Lower leg skin (tissue), 4 donors: ENCODE measurements at regions not wholly inside any gene's neighbourhood (a gene's known extent, or its start where the extent isn't known, plus 50 kb on each side); places are given as distances from the start of the nearest gene placed in this dataset.

Experiments used
- DNase-seq, 2 donors: peaks; one replicate each; pipeline ENCODE4 v3.0.0-alpha.2; 2019; ENCODE audit warnings: low spot score in 2 of 2
- H3K4me3 ChIP-seq: fragments of 200-600 bp; sonication (generic); 2 replicates; pipeline ENCODE4 v1.5.1; 2017; ENCODE audit warnings: mild to moderate bottlenecking, low read depth; ENCODE audit not compliant: poor library complexity, severe bottlenecking
- POLR2A ChIP-seq, 2 donors: fragments of 450-650 bp; IDR thresholded peaks; one replicate each; pipeline ENCODE4 v1.6.1; 2016 to 2017; ENCODE audit warnings: antibody characterized with exemption in 2 of 2, mild to moderate bottlenecking in 1 of 2, moderate library complexity in 1 of 2
- WGBS, 2 donors: methylation state at CpG; one replicate each; pipeline ENCODE4 v1.1.5; 2018; 5-methylcytosine and 5-hydroxymethylcytosine counted together
- intact Hi-C: fragments of 100-400 bp; cut with DNase I; formaldehyde crosslinking; loops from one replicate; pipeline ENCODE4 v1.15.0; 2023; ENCODE audit warnings: low total_unique reads
- TF ChIP-seq, protein P1 (sequence below), 3 donors: fragments of 450-650 bp; IDR thresholded peaks; one replicate each; pipeline ENCODE4 v1.5.1; 2016; ENCODE audit warnings: antibody characterized with exemption in 3 of 3, mild to moderate bottlenecking in 3 of 3, moderate library complexity in 2 of 3

DNA sequence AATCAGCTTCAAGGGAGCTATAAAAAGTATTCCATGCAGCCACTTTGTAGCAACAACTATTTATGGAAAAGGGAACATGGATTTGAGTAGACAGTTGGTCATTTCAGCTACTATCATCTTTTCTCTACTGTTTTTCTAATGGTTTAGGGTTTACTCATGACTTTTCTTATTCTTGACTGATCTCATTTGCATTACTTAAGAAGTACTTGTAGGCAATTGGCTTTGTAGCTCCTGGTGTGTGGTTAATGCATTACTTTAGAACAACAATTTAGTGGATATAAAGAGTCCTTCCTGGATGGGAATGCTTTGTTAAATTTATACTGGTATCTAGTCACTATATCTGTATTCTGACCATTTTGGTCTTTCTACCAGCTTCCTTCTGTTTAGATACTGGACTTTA is 59.8 kb upstream of the NTRK2 start:
- no peak for TF ChIP-seq POLR2A (IDR thresholded peaks at IDR 0.05)
- no peak overlapping the region for H3K4me3 ChIP-seq
- DNase-seq: no peak
- intact Hi-C loops: no loop called here

DNA sequence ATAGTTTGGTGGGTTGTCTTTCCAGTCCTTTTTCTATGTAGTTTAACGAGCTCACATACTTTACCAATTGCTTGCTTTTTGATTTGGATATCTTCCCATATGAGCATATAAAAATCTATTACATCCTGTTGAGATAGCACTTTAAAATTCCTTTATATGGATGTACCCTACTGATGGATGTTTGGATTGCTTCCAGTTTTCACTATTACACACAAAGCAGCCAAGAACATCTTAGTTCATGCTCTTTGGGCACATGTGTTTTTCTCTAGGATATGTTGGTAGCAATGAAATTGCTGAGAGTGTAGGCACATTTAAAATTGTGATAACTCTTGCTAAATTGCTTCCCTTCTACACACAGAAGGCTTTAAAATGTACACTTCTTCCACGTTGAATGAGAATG is 56.1 kb upstream of the NTRK2 start:
- WGBS, 2 donors: 63 to 73% methylated on average over 2 of the region's 2 CpGs

DNA sequence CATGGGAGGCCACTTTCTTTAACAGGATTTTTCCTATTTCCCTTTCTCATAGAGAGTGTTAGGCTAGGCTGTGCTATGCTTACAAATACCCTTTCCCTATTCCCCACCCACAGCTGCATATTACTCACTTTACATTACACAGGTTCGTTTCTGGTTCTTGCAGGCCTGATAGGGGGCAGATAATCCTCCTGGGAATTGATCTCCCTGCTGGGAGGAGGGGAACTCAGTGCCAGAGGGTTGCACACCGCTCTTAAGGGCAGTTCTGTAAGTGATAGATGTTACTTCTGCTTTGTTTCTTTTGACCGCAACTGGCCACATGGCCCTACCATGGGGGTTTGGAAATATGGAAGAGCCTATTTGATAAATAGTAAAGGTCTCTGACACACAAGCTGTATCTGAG is 54.0 kb upstream of the NTRK2 start:
- intact Hi-C loops: no loop called here
- 75% methylated on average over 3 of the region's 3 CpGs for WGBS, 2 donors

More for the DNA sequence above, 56.1 kb upstream of the NTRK2 start:
- no peak for TF ChIP-seq POLR2A (IDR thresholded peaks at IDR 0.05)
- TF ChIP-seq, protein P1, sequence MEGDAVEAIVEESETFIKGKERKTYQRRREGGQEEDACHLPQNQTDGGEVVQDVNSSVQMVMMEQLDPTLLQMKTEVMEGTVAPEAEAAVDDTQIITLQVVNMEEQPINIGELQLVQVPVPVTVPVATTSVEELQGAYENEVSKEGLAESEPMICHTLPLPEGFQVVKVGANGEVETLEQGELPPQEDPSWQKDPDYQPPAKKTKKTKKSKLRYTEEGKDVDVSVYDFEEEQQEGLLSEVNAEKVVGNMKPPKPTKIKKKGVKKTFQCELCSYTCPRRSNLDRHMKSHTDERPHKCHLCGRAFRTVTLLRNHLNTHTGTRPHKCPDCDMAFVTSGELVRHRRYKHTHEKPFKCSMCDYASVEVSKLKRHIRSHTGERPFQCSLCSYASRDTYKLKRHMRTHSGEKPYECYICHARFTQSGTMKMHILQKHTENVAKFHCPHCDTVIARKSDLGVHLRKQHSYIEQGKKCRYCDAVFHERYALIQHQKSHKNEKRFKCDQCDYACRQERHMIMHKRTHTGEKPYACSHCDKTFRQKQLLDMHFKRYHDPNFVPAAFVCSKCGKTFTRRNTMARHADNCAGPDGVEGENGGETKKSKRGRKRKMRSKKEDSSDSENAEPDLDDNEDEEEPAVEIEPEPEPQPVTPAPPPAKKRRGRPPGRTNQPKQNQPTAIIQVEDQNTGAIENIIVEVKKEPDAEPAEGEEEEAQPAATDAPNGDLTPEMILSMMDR (IDR thresholded peaks at IDR 0.05): no peak
- intact Hi-C loops: no loop called here
- no peak for DNase-seq
- H3K4me3 ChIP-seq: no peak overlapping the region

DNA sequence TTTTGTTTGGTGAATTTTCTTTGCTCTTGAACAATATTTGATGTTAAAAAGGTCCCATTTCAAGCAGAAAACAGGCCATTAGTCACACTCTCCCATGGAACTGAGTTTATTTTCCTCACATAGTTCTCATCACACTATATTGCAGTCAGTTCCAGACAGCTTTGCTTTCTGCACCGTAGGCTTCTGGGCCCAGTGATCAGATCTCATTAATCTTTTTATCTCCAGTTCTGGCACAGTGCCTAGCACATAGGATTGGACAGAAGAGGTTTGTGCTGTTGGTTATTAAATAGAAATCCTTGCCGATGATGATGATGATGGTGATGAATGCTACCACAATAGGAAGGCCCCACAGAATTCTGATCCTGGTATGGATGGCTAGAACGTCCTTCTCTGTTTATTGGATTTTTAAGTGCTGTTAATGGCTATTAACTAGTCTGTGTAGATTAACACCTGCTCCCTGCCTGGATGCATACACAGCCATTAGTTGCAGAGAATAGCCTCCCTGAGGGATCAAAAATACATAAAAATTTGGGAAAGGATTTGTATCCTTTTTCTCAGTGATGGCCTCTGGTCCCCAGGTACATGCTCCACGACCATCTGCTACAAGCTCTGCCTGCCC is 52.0 kb upstream of the NTRK2 start:
- TF ChIP-seq POLR2A (IDR thresholded peaks at IDR 0.05): no peak
- TF ChIP-seq, protein P1 (IDR thresholded peaks at IDR 0.05): no peak
- WGBS, 2 donors: 70 to 71% methylated on average over 4 of the region's 4 CpGs
- intact Hi-C loops: no loop called here
- no peak overlapping the region for H3K4me3 ChIP-seq
- no peak for DNase-seq

More for the DNA sequence above, 54.0 kb upstream of the NTRK2 start:
- DNase-seq: no peak
- H3K4me3 ChIP-seq: no peak overlapping the region
- TF ChIP-seq, protein P1 (IDR thresholded peaks at IDR 0.05): no peak
- no peak for TF ChIP-seq POLR2A (IDR thresholded peaks at IDR 0.05)
